CD14-positive monocyte (primary cell): ENCODE measurements at regions not wholly inside any gene's neighbourhood (a gene's known extent, or its start where the extent isn't known, plus 50 kb on each side); places are given as distances from the start of the nearest gene placed in this dataset.

Source experiments
- DNase-seq, 3 donors: peaks; one replicate each; pipeline ENCODE4 v3.0.0-alpha.2; 2011 to 2022
- H2AFZ ChIP-seq: 2 replicates; pipeline ENCODE4 v1.6.0; 2012; ENCODE audit warnings: mild to moderate bottlenecking, low read depth, low read length, inconsistent platforms; ENCODE audit not compliant: insufficient read depth, poor library complexity, severe bottlenecking
- H3K27ac ChIP-seq, 2 donors: 1 replicate in 1 of 2; 2 replicates in 1 of 2; pipeline ENCODE4 v1.5.1; 2012 to 2013; ENCODE audit warnings: low read length in 2 of 2, control low read depth in 1 of 2, inconsistent platforms in 1 of 2, low read depth in 1 of 2, mild to moderate bottlenecking in 1 of 2
- H3K27me3 ChIP-seq, 2 donors: one replicate each; pipeline versions ENCODE4 v1.6.0 to v1.6.1; 2011 to 2013; ENCODE audit warnings: low read length in 2 of 2; ENCODE audit not compliant: control insufficient read depth in 2 of 2, insufficient read depth in 2 of 2
- H3K36me3 ChIP-seq, 2 donors: replicated peaks in 1 of 2; 1 replicate in 1 of 2; 2 replicates in 1 of 2; pipeline versions ENCODE4 v1.5.1 to v1.6.1; 2012 to 2013; ENCODE audit warnings: low read length in 2 of 2, control low read depth in 1 of 2, inconsistent platforms in 1 of 2, mild to moderate bottlenecking in 1 of 2; ENCODE audit not compliant: insufficient read depth in 2 of 2, control insufficient read depth in 1 of 2
- H3K4me1 ChIP-seq, 2 donors: 1 replicate in 1 of 2; 2 replicates in 1 of 2; pipeline versions ENCODE4 v1.5.1 to v1.6.1; 2012 to 2013; ENCODE audit warnings: low read length in 2 of 2, control low read depth in 1 of 2, inconsistent platforms in 1 of 2, mild to moderate bottlenecking in 1 of 2, moderate library complexity in 1 of 2; ENCODE audit not compliant: insufficient read depth in 2 of 2, control insufficient read depth in 1 of 2
- H3K4me2 ChIP-seq: replicated peaks from 2 replicates; pipeline ENCODE3; 2012; ENCODE audit warnings: low read length, moderate library complexity, mild to moderate bottlenecking; ENCODE audit not compliant: poor library complexity, severe bottlenecking; ENCODE audit errors: extremely low read depth
- H3K4me3 ChIP-seq, 3 experiments: fragments of 200-600 bp in 1 of 3; sonication (generic) in 1 of 3; replicated peaks in 1 of 3; 1 replicate in 2 of 3; 2 replicates in 1 of 3; pipeline ENCODE4 v1.5.1; 2011 to 2013; ENCODE audit warnings: low read length in 3 of 3, mild to moderate bottlenecking in 3 of 3, control low read depth in 2 of 3, low read depth in 2 of 3, inconsistent platforms in 1 of 3, moderate library complexity in 1 of 3
- H3K79me2 ChIP-seq: 2 replicates; pipeline ENCODE4 v1.6.0; 2012; ENCODE audit warnings: mild to moderate bottlenecking, control low read depth, inconsistent platforms, low read length, moderate library complexity; ENCODE audit not compliant: insufficient read depth
- H3K9ac ChIP-seq: 2 replicates; pipeline ENCODE4 v1.6.0; 2017; ENCODE audit warnings: low read length, mild to moderate bottlenecking; ENCODE audit not compliant: insufficient read depth, poor library complexity, severe bottlenecking
- H3K9me3 ChIP-seq, 2 donors: replicated peaks in 1 of 2; 1 replicate in 1 of 2; 2 replicates in 1 of 2; pipeline versions ENCODE4 v1.5.1 to v1.6.1; 2012 to 2013; ENCODE audit warnings: low read length in 2 of 2, control low read depth in 1 of 2; ENCODE audit not compliant: control insufficient read depth in 1 of 2, insufficient read depth in 1 of 2
- H4K20me1 ChIP-seq: 2 replicates; pipeline ENCODE4 v1.6.0; 2012; ENCODE audit warnings: mild to moderate bottlenecking, low read length, control low read depth, moderate library complexity; ENCODE audit not compliant: insufficient read depth
- H3K27ac Mint-ChIP-seq, 7 donors: one replicate each; pipeline ENCODE4 v1.8.0; 2020; ENCODE audit warnings: mild to moderate bottlenecking in 7 of 7, mixed read lengths in 7 of 7, moderate library complexity in 6 of 7, inconsistent platforms in 2 of 7
- H3K27me3 Mint-ChIP-seq, 3 donors: one replicate each; pipeline ENCODE4 v1.8.0; 2021 to 2022; ENCODE audit warnings: low read depth in 3 of 3, mild to moderate bottlenecking in 3 of 3, mixed read lengths in 3 of 3, moderate library complexity in 3 of 3, inconsistent platforms in 1 of 3
- H3K36me3 Mint-ChIP-seq, 2 donors: one replicate each; pipeline ENCODE4 v1.8.0; 2020; ENCODE audit warnings: mixed read lengths in 2 of 2, inconsistent platforms in 1 of 2, mild to moderate bottlenecking in 1 of 2
- H3K4me1 Mint-ChIP-seq: one replicate; pipeline ENCODE4 v1.8.0; 2020; ENCODE audit warnings: mild to moderate bottlenecking, mixed read lengths
- H3K4me3 Mint-ChIP-seq, 2 donors: one replicate each; pipeline ENCODE4 v1.8.0; 2020; ENCODE audit warnings: mild to moderate bottlenecking in 2 of 2, mixed read lengths in 2 of 2, moderate library complexity in 1 of 2
- H3K9me3 Mint-ChIP-seq, 7 donors: one replicate each; pipeline ENCODE4 v1.8.0; 2020 to 2022; ENCODE audit warnings: mixed read lengths in 7 of 7, mild to moderate bottlenecking in 6 of 7, moderate library complexity in 6 of 7, inconsistent platforms in 2 of 7
- CTCF ChIP-seq: fragments of 200-600 bp; IDR thresholded peaks from one replicate; pipeline ENCODE4 v1.8.0; 2022; ENCODE audit warnings: antibody characterized with exemption, mild to moderate bottlenecking
- WGBS: methylation state at CpG from one replicate; pipeline ENCODE4 v1.1.5; 2013; ENCODE audit warnings: missing lambda C conversion rate; ENCODE audit not compliant: insufficient coverage; 5-methylcytosine and 5-hydroxymethylcytosine counted together
- intact Hi-C, 2 donors: fragments of 100-400 bp; cut with micrococcal nuclease; formaldehyde crosslinking; loops; one replicate each; pipeline versions ENCODE4 v1.15.0 to v1.15.1; 2023

GRCh38 chr6:23390221-23390620 is 735.8 kb upstream of the NRSN1 start:
- 93% methylated on average over 2 of the region's 2 CpGs for WGBS
- no peak overlapping the region for H2AFZ ChIP-seq
- no peaks in the 10 kb centered on the region for H3K27me3 ChIP-seq
- no peaks in the 10 kb centered on the region for H3K9me3 ChIP-seq
- no peak overlapping the region for H3K27ac ChIP-seq
- intact Hi-C loops = no loop called here
- no peaks in the 10 kb centered on the region for H3K79me2 ChIP-seq
- H3K4me2 ChIP-seq = no peak overlapping the region
- no peaks in the 10 kb centered on the region for H4K20me1 ChIP-seq
- Mint-ChIP-seq H3K27me3 (no peaks in the 10 kb centered on the region), H3K4me1 (no peaks in the 10 kb centered on the region), H3K36me3 (no peaks in the 10 kb centered on the region), H3K9me3 (peaks cover 2 to 10% (median 3%) of the 10 kb centered on the region in 7 donors), H3K27ac (no peak overlapping the region), H3K4me3 (no peak overlapping the region)
- H3K4me1 ChIP-seq = no peaks in the 10 kb centered on the region
- TF ChIP-seq CTCF = no peak
- H3K4me3 ChIP-seq = no peak overlapping the region
- no peaks in the 10 kb centered on the region for H3K36me3 ChIP-seq
- no peak for DNase-seq
- no peak overlapping the region for H3K9ac ChIP-seq

GRCh38 chr6:23394681-23395080 is 731.3 kb upstream of the NRSN1 start:
- H2AFZ ChIP-seq = no peak overlapping the region
- peaks cover 0 to 12% (median 2%) of the 10 kb centered on the region in 7 donors for H3K9me3 Mint-ChIP-seq
- no peaks in the 10 kb centered on the region for H3K27me3 ChIP-seq
- H3K27ac ChIP-seq = no peak overlapping the region
- TF ChIP-seq CTCF = no peak
- H3K4me2 ChIP-seq = no peak overlapping the region
- no peaks in the 10 kb centered on the region for H3K4me1 ChIP-seq
- peaks cover 0 to 2% (median 0%) of the 10 kb centered on the region in 3 donors for H3K27me3 Mint-ChIP-seq
- DNase-seq = no peak
- no peaks in the 10 kb centered on the region for H3K4me1 Mint-ChIP-seq
- intact Hi-C loops = no loop called here
- no peaks in the 10 kb centered on the region for H3K79me2 ChIP-seq
- H3K4me3 Mint-ChIP-seq = no peak overlapping the region
- H3K36me3 ChIP-seq = no peaks in the 10 kb centered on the region
- no peak overlapping the region for H3K4me3 ChIP-seq
- no peaks in the 10 kb centered on the region for H4K20me1 ChIP-seq
- no peak overlapping the region for H3K27ac Mint-ChIP-seq
- no peaks in the 10 kb centered on the region for H3K36me3 Mint-ChIP-seq
- no peak overlapping the region for H3K9ac ChIP-seq
- WGBS = 82% methylated on average over 1 of the region's 2 CpGs
- no peaks in the 10 kb centered on the region for H3K9me3 ChIP-seq
